A673 (cell line): ENCODE measurements at regions not wholly inside any gene's neighbourhood (a gene's known extent, or its start where the extent isn't known, plus 50 kb on each side); places are given as distances from the start of the nearest gene placed in this dataset.

Experiments used
- BruUV-seq: library from RNA; stranded (reverse); fragments of 400-500 nt; replicated peaks from 2 replicates; lab custom pipeline; 2021; lab: Mats Ljungman, UMichigan
- CTCF ChIA-PET: fragments of 300-600 bp; sonication (Branson Sonifier 250); formaldehyde crosslinking; loops from one replicate; lab custom pipeline; 2022; ENCODE audit warnings: antibody characterized with exemption; lab: Charles Lee
- POLR2A ChIA-PET: fragments of 300-600 bp; sonication (Branson Sonifier 250); formaldehyde crosslinking; loops from one replicate; lab custom pipeline; 2022; ENCODE audit warnings: antibody characterized with exemption; ENCODE audit not compliant: low non-redundant PET; lab: Charles Lee
- DNase-seq: peaks from one replicate; pipeline ENCODE4 v3.0.0-alpha.2; 2015; ENCODE audit warnings: low spot score
- H3K27ac ChIP-seq: fragments of 200-600 bp; sonication (generic); 2 replicates; pipeline ENCODE4 v1.5.1; 2016; ENCODE audit warnings: mixed run types, low read depth, mild to moderate bottlenecking, mixed read lengths, antibody characterized with exemption, low read length; ENCODE audit not compliant: poor library complexity, severe bottlenecking
- H3K27me3 ChIP-seq: fragments of 200-600 bp; sonication (generic); replicated peaks from 2 replicates; pipeline ENCODE4 v1.6.1; 2017; ENCODE audit warnings: mixed run types, low read depth, mild to moderate bottlenecking, mixed read lengths, antibody characterized with exemption, low read length; ENCODE audit not compliant: insufficient read depth, poor library complexity
- H3K36me3 ChIP-seq: fragments of 200-600 bp; sonication (generic); 2 replicates; pipeline ENCODE4 v1.6.1; 2016; ENCODE audit warnings: mixed run types, mild to moderate bottlenecking, mixed read lengths, antibody characterized with exemption, low read length; ENCODE audit not compliant: insufficient read depth, poor library complexity, severe bottlenecking
- H3K4me1 ChIP-seq: fragments of 200-600 bp; sonication (generic); 2 replicates; pipeline ENCODE4 v1.6.1; 2017; ENCODE audit warnings: mixed run types, mild to moderate bottlenecking, mixed read lengths, antibody characterized with exemption, low read length; ENCODE audit not compliant: insufficient read depth, poor library complexity, severe bottlenecking
- H3K4me3 ChIP-seq: fragments of 200-600 bp; sonication (generic); 2 replicates; pipeline ENCODE4 v1.5.1; 2016; ENCODE audit warnings: low read depth, mixed run types, mild to moderate bottlenecking, mixed read lengths, low read length; ENCODE audit not compliant: poor library complexity, severe bottlenecking
- H3K9me3 ChIP-seq: fragments of 200-600 bp; sonication (generic); 2 replicates; pipeline ENCODE4 v1.6.1; 2016; ENCODE audit warnings: mixed run types, low read depth, mild to moderate bottlenecking, mixed read lengths, antibody characterized with exemption, low read length; ENCODE audit not compliant: poor library complexity, severe bottlenecking
- CTCF ChIP-seq: fragments of 300-800, 200-600 bp; sonication (generic); conservative IDR thresholded peaks from 2 replicates; pipeline ENCODE4 v1.5.1; 2017; ENCODE audit warnings: low read depth, mild to moderate bottlenecking, antibody characterized with exemption, low read length, moderate library complexity, mixed read lengths
- EZH2 ChIP-seq: fragments of 200-600 bp; sonication (generic); IDR thresholded peaks from 2 replicates; pipeline ENCODE4 v1.6.1; 2017; ENCODE audit warnings: borderline replicate concordance, low read depth, mild to moderate bottlenecking, mixed read lengths, antibody characterized with exemption, low read length; ENCODE audit not compliant: poor library complexity, severe bottlenecking
- intact Hi-C: fragments of 100-400 bp; cut with micrococcal nuclease; formaldehyde crosslinking; loops from one replicate; pipeline ENCODE4 v1.10.0; 2022; ENCODE audit not compliant: unreplicated experiment

DNA sequence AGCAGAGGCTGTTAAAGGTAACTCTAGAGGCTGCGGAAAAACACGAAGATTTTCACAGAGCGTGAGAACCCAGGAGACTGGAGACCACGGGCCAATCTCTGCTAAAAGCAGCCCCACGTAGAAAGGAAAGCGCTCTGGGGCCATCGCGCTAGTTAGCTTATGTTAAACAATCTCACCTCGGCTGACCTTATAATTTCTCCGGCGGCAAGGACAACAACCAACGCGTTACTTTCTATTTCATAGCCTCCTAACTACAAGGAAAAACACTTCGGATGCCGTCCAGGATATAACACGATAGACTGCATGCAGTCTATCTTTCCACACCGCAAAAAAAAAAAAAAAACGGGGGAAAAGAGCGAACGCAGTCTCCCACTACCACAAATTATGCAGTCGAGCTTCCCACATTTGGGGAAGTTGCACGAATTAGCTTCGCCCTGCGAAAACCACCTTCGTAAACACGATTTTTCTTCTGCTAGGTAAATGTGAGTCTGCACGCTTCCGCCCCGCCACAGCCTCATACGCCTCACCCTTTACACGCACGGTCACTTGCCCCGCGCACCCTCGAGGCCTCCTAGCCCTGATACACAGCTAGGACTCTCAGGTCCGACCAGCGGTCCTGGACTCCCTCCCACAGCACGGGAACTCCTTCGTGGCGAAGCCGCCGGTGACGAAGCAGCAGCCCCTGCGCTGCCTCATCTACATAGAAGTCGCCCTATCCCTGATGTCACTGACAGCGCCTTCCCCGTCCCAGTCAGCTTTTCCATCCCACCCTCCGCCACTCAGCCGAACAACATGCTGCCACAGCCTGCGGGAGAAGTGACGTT is 87.8 kb downstream of the PRKAB2 start:
- Histone ChIP-seq H3K9me3 (no peaks in the 10 kb centered on the region), H3K36me3 (no peaks in the 10 kb centered on the region), H3K27me3 (no peaks in the 10 kb centered on the region), H3K4me3 (peak overlapping the region; percentile 56), H3K27ac (peak overlapping the region; percentile 98), H3K4me1 (peaks cover 8% of the 10 kb centered on the region)
- intact Hi-C loops, result no loop called here
- ChIA-PET POLR2A (interaction anchor here (0.6 to 0.7 kb wide), 4 partner anchors 14 to 716 kb away, joined by 3 to 19 read pairs (median 4); no protein-coding TSS in a partner anchor), CTCF (interaction anchor here (0.6 kb wide), 1 partner anchor 12 kb away, joined by 3 read pairs; no protein-coding TSS in a partner anchor)
- TF ChIP-seq EZH2 (no peak), CTCF (no peak)
- TSS peak; percentile 94 for BruUV-seq
- DNase-seq, result peak; percentile 93

- DNase-seq, result no peak
- H3K27me3 ChIP-seq, result no peaks in the 10 kb centered on the region
- ChIA-PET CTCF (no interaction called here), POLR2A (interaction anchor here (0.7 kb wide), 2 partner anchors 14 to 592 kb away, joined by 3 to 19 read pairs; no protein-coding TSS in a partner anchor)
- no TSS peak for BruUV-seq
- H3K36me3 ChIP-seq, result no peaks in the 10 kb centered on the region
- intact Hi-C loops, result no loop called here
- peak overlapping the region; percentile 56 for H3K4me3 ChIP-seq
- H3K27ac ChIP-seq, result peak overlapping the region; percentile 98
- TF ChIP-seq CTCF (no peak), EZH2 (no peak)
- no peaks in the 10 kb centered on the region for H3K9me3 ChIP-seq
- H3K4me1 ChIP-seq, result peaks cover 8% of the 10 kb centered on the region
Observed at GRCh38 chr1:147083919-147084272, 88.4 kb downstream of the PRKAB2 start.

DNA sequence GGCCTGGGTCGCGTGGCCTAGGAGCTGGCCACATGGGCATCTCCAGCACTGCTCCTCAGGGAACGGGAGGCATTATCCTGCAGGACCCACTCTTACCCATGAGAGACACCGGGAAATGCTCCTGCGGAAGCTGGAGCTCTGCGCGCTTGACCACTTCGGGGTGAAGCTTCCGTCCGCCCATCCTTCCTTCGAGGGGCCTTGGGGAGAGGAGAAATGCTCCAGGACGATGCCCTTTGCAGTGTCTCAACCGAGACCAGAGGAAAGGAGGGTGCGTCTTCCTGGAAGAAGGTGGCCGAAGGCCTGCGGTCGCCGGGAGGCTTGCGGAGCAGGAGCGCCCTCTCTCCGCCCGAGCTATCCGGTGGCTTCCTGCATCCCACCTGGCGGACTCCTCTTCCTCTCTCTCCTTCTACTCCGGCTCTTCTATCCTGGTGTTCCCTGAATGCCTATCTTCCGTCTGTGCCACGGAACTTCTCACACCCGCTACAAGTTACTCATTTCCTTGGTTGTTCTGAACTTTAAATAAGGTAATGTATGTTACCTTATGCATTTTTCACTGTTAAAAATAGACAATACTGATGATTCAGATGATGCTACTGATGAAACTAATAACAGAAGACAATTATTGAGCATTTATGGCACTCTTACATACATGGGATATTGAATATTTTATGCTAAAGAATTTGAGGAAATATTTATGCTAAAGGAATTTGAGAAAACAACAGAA is 91.4 kb downstream of the PRKAB2 start:
- Histone ChIP-seq H3K36me3 (no peaks in the 10 kb centered on the region), H3K9me3 (no peaks in the 10 kb centered on the region), H3K27ac (no peak overlapping the region), H3K4me1 (peaks cover 8% of the 10 kb centered on the region), H3K4me3 (no peak overlapping the region), H3K27me3 (no peaks in the 10 kb centered on the region)
- ChIA-PET CTCF (no interaction called here), POLR2A (no interaction called here)
- no peak for DNase-seq
- BruUV-seq, result no TSS peak
- intact Hi-C loops, result no loop called here
- TF ChIP-seq EZH2 (no peak), CTCF (no peak)
